ENCODE measurements at regions not wholly inside any gene's neighbourhood (a gene's known extent, or its start where the extent isn't known, plus 50 kb on each side); places are given as distances from the start of the nearest gene placed in this dataset.

DNA sequence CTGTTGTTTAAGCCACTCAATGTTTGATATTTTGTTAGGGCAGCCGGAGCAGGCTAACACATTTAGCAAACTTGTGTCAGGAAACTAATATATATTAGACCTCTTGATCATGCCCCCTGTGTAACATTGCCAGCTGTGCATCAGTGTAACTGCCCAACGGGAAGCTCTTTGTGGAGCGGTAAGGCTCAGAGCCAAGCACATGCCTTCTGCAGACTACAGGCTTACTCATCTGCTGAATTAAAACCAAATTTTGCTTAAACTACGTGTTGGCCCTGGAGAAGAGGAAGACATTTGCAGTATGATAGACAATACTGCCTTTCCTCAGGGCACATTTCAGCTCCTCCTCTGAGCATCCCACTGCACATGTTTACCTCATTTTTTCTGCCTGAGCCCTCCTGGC is 50.5 kb upstream of the KCNMB2 start:
- DNase-seq (ENCODE audit: extremely low read depth in 1 of 2, low read depth in 1 of 2) = no peak
